Stimulated activated CD4-positive, alpha-beta T cell treated with anti-CD3 and anti-CD28 coated beads, Interleukin-2, amount 100 ng/mL, for 4 hours (primary cell): ENCODE measurements at regions not wholly inside any gene's neighbourhood (a gene's known extent, or its start where the extent isn't known, plus 50 kb on each side); places are given as distances from the start of the nearest gene placed in this dataset.
"Not testable (repeated sequence)": the region's sequence is repeated elsewhere in the genome, so short reads cannot be mapped to it uniquely, and the experiment has no call there.

ENCODE experiments used
- DNase-seq: peaks from one replicate; pipeline ENCODE4 v3.0.0-alpha.2; 2020; ENCODE audit warnings: low read depth

- no peak for DNase-seq
These were observed 762.3 kb downstream of the BCL11A start for GRCh38 chr2:59791004-59791618.

- DNase-seq = no peak
These were observed 763.1 kb downstream of the BCL11A start for GRCh38 chr2:59790186-59791003.

- DNase-seq = no peak
These were observed 763.9 kb downstream of the BCL11A start for GRCh38 chr2:59789523-59789922.

GRCh38 chr2:59787095-59787494 is 766.4 kb downstream of the BCL11A start:
- no peak for DNase-seq

GRCh38 chr2:59786684-59787083 is 766.8 kb downstream of the BCL11A start:
- no peak for DNase-seq

- no peak for DNase-seq
These were observed 773.9 kb downstream of the BCL11A start for GRCh38 chr2:59779571-59779970.

GRCh38 chr2:59777120-59777519 is 776.3 kb downstream of the BCL11A start:
- DNase-seq = no peak

- no peak for DNase-seq
These were observed 776.8 kb downstream of the BCL11A start for GRCh38 chr2:59776726-59777008.

- no peak for DNase-seq
These were observed 778.5 kb downstream of the BCL11A start for GRCh38 chr2:59774821-59775433.

- no peak for DNase-seq
These were observed 782.8 kb downstream of the BCL11A start for GRCh38 chr2:59770651-59771050.

GRCh38 chr2:59761966-59762365 is 791.5 kb downstream of the BCL11A start:
- no peak for DNase-seq

GRCh38 chr2:59756150-59756549 is 797.3 kb downstream of the BCL11A start:
- no peak for DNase-seq

- no peak for DNase-seq
These were observed 799.3 kb downstream of the BCL11A start for GRCh38 chr2:59754011-59754735.

- DNase-seq = no peak
These were observed 800.9 kb downstream of the BCL11A start for GRCh38 chr2:59752512-59752911.

- DNase-seq = no peak
These were observed 801.4 kb downstream of the BCL11A start for GRCh38 chr2:59752071-59752470.

- not testable (repeated sequence) for DNase-seq
These were observed 802.2 kb downstream of the BCL11A start for GRCh38 chr2:59751214-59751613.

- no peak for DNase-seq
These were observed 807.2 kb downstream of the BCL11A start for GRCh38 chr2:59746291-59746690.

- no peak for DNase-seq
These were observed 808.4 kb downstream of the BCL11A start for GRCh38 chr2:59745085-59745484.

GRCh38 chr2:59744436-59744835 is 809.0 kb downstream of the BCL11A start:
- DNase-seq = no peak

- no peak for DNase-seq
These were observed 811.6 kb downstream of the BCL11A start for GRCh38 chr2:59741840-59742239.

- no peak for DNase-seq
These were observed 814.3 kb downstream of the BCL11A start for GRCh38 chr2:59739166-59739565.

- DNase-seq = no peak
These were observed 816.2 kb downstream of the BCL11A start for GRCh38 chr2:59737299-59737698.

GRCh38 chr2:59734743-59735142 is 818.7 kb downstream of the BCL11A start:
- DNase-seq = no peak
